ENCODE measurements at regions not wholly inside any gene's neighbourhood (a gene's known extent, or its start where the extent isn't known, plus 50 kb on each side); places are given as distances from the start of the nearest gene placed in this dataset.
"Not testable (repeated sequence)": the region's sequence is repeated elsewhere in the genome, so short reads cannot be mapped to it uniquely, and the experiment has no call there.

- H3K36me3 ChIP-seq (ENCODE audit: insufficient read depth, low read length) = no peaks in the 10 kb centered on the region
- no peaks in the 10 kb centered on the region for H3K9me3 ChIP-seq (ENCODE audit: low read depth, low read length)
- H3K27ac ChIP-seq = no peak overlapping the region
- no peak overlapping the region for H3K4me3 ChIP-seq
- H3K9ac ChIP-seq (ENCODE audit: insufficient read length) = no peak overlapping the region
- TF ChIP-seq POLR2AphosphoS5 (IDR thresholded peaks at IDR 0.05; ENCODE audit: borderline replicate concordance, low read depth, low read length) = no peak
- no peak for TF ChIP-seq FOXP2 (optimal IDR thresholded peaks at IDR 0.05; ENCODE audit: control extremely low read depth, extremely low read length, insufficient read depth)
- no peak for TF ChIP-seq EZH2 (IDR thresholded peaks at IDR 0.05)
- no peak for DNase-seq (ENCODE audit: low read depth, low spot score)
Observed at GRCh38 chr10:108346066-108346465, 1181.6 kb upstream of the SORCS1 start.

GRCh38 chr10:108338146-108338545 is 1173.6 kb upstream of the SORCS1 start:
- TF ChIP-seq EZH2 (IDR thresholded peaks at IDR 0.05) (no peak), POLR2AphosphoS5 (IDR thresholded peaks at IDR 0.05; ENCODE audit: borderline replicate concordance, low read depth, low read length) (no peak), FOXP2 (optimal IDR thresholded peaks at IDR 0.05; ENCODE audit: control extremely low read depth, extremely low read length, insufficient read depth) (no peak)
- no peak for DNase-seq (ENCODE audit: low read depth, low spot score)

GRCh38 chr10:108336836-108337235 is 1172.3 kb upstream of the SORCS1 start:
- no peak for TF ChIP-seq FOXP2 (optimal IDR thresholded peaks at IDR 0.05; ENCODE audit: control extremely low read depth, extremely low read length, insufficient read depth)
- TF ChIP-seq EZH2 (IDR thresholded peaks at IDR 0.05) = no peak
- no peak for TF ChIP-seq POLR2AphosphoS5 (IDR thresholded peaks at IDR 0.05; ENCODE audit: borderline replicate concordance, low read depth, low read length)
- Histone ChIP-seq H3K27ac (no peak overlapping the region), H3K9ac (ENCODE audit: insufficient read length) (no peak overlapping the region), H3K9me3 (ENCODE audit: low read depth, low read length) (no peaks in the 10 kb centered on the region), H3K4me3 (no peak overlapping the region), H3K36me3 (ENCODE audit: insufficient read depth, low read length) (no peaks in the 10 kb centered on the region)
- no peak for DNase-seq (ENCODE audit: low read depth, low spot score)

More at GRCh38 chr10:108338146-108338545, 1173.6 kb upstream of the SORCS1 start:
- Histone ChIP-seq H3K9ac (ENCODE audit: insufficient read length) (no peak overlapping the region), H3K9me3 (ENCODE audit: low read depth, low read length) (no peaks in the 10 kb centered on the region), H3K36me3 (ENCODE audit: insufficient read depth, low read length) (no peaks in the 10 kb centered on the region), H3K27ac (no peak overlapping the region), H3K4me3 (no peak overlapping the region)

- Histone ChIP-seq H3K27ac (no peak overlapping the region), H3K9me3 (ENCODE audit: low read depth, low read length) (no peaks in the 10 kb centered on the region), H3K4me3 (no peak overlapping the region), H3K36me3 (ENCODE audit: insufficient read depth, low read length) (no peaks in the 10 kb centered on the region), H3K9ac (ENCODE audit: insufficient read length) (no peak overlapping the region)
- DNase-seq (ENCODE audit: low read depth, low spot score) = no peak
- TF ChIP-seq FOXP2 (optimal IDR thresholded peaks at IDR 0.05; ENCODE audit: control extremely low read depth, extremely low read length, insufficient read depth) = no peak
- TF ChIP-seq POLR2AphosphoS5 (IDR thresholded peaks at IDR 0.05; ENCODE audit: borderline replicate concordance, low read depth, low read length) = no peak
- no peak for TF ChIP-seq EZH2 (IDR thresholded peaks at IDR 0.05)
Observed at GRCh38 chr10:108327706-108328105, 1163.2 kb upstream of the SORCS1 start.

- H3K27ac ChIP-seq = no peak overlapping the region
Observed at GRCh38 chr10:108323274-108323798, 1158.8 kb upstream of the SORCS1 start.

GRCh38 chr10:108319434-108320222 is 1155.1 kb upstream of the SORCS1 start:
- no peaks in the 10 kb centered on the region for H3K36me3 ChIP-seq (ENCODE audit: insufficient read depth, low read length)
- no peak overlapping the region for H3K9ac ChIP-seq (ENCODE audit: insufficient read length)
- H3K27ac ChIP-seq = no peak overlapping the region
- DNase-seq (ENCODE audit: low read depth, low spot score) = no peak
- no peak overlapping the region for H3K4me3 ChIP-seq
- no peaks in the 10 kb centered on the region for H3K9me3 ChIP-seq (ENCODE audit: low read depth, low read length)
- no peak for TF ChIP-seq FOXP2 (optimal IDR thresholded peaks at IDR 0.05; ENCODE audit: control extremely low read depth, extremely low read length, insufficient read depth)
- TF ChIP-seq EZH2 (IDR thresholded peaks at IDR 0.05) = no peak
- no peak for TF ChIP-seq POLR2AphosphoS5 (IDR thresholded peaks at IDR 0.05; ENCODE audit: borderline replicate concordance, low read depth, low read length)

More at GRCh38 chr10:108323274-108323798, 1158.8 kb upstream of the SORCS1 start:
- H3K9ac ChIP-seq (ENCODE audit: insufficient read length) = no peak overlapping the region
- DNase-seq (ENCODE audit: low read depth, low spot score) = no peak
- no peaks in the 10 kb centered on the region for H3K9me3 ChIP-seq (ENCODE audit: low read depth, low read length)
- H3K36me3 ChIP-seq (ENCODE audit: insufficient read depth, low read length) = no peaks in the 10 kb centered on the region
- TF ChIP-seq EZH2 (IDR thresholded peaks at IDR 0.05) = no peak
- no peak for TF ChIP-seq FOXP2 (optimal IDR thresholded peaks at IDR 0.05; ENCODE audit: control extremely low read depth, extremely low read length, insufficient read depth)
- no peak for TF ChIP-seq POLR2AphosphoS5 (IDR thresholded peaks at IDR 0.05; ENCODE audit: borderline replicate concordance, low read depth, low read length)
- no peak overlapping the region for H3K4me3 ChIP-seq

- H3K9me3 ChIP-seq (ENCODE audit: low read depth, low read length); H3K36me3 ChIP-seq (ENCODE audit: insufficient read depth, low read length); H3K4me3 ChIP-seq; H3K9ac ChIP-seq (ENCODE audit: insufficient read length); DNase-seq (ENCODE audit: low read depth, low spot score); H3K27ac ChIP-seq: not testable (repeated sequence)
Observed at GRCh38 chr10:108315636-108316035, 1151.1 kb upstream of the SORCS1 start.

GRCh38 chr10:108307925-108308312 is 1143.4 kb upstream of the SORCS1 start:
- Histone ChIP-seq H3K4me3 (no peak overlapping the region), H3K27ac (no peak overlapping the region), H3K9ac (ENCODE audit: insufficient read length) (no peak overlapping the region), H3K9me3 (ENCODE audit: low read depth, low read length) (no peaks in the 10 kb centered on the region), H3K36me3 (ENCODE audit: insufficient read depth, low read length) (no peaks in the 10 kb centered on the region)
- TF ChIP-seq POLR2AphosphoS5 (IDR thresholded peaks at IDR 0.05; ENCODE audit: borderline replicate concordance, low read depth, low read length) = no peak
- no peak for TF ChIP-seq EZH2 (IDR thresholded peaks at IDR 0.05)
- TF ChIP-seq FOXP2 (optimal IDR thresholded peaks at IDR 0.05; ENCODE audit: control extremely low read depth, extremely low read length, insufficient read depth) = no peak
- no peak for DNase-seq (ENCODE audit: low read depth, low spot score)

Data from SK-N-MC (cell line).